NCI-H1694 (cell line): ENCODE measurements at regions not wholly inside any gene's neighbourhood (a gene's known extent, or its start where the extent isn't known, plus 50 kb on each side); places are given as distances from the start of the nearest gene placed in this dataset.

Experiments used
- DNase-seq: peaks from one replicate; lab custom pipeline; 2025; lab: John Stamatoyannopoulos, UW

DNA sequence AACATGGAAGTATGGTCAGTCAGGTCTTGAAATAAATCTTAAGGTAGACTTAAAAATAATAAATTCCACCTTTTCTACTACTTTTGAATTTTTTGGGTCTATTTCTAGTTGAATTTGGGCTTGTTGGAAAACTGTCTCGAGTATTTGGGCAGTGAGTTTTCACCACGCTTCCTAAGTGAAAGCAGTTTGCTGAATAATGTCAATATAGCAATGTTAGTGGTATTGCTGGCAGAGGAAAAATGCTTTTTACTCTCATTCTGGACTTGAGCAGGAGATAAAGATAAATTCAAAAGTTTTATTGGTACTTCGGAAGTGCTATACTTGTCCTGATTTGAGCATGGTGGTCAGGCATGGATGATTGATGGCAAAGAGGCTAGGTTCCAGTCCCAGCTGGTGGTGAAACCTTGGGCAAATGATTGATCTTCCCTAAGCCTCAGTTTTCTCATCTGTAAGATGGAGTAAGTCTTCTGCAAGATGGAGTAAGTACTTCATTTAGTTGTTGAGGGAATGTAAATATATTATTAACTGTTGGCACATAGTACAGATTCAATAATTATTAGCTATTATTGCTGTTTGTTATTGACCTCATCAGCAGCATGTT is 503.5 kb upstream of the ZEB2 start:
- no peak for DNase-seq

DNA sequence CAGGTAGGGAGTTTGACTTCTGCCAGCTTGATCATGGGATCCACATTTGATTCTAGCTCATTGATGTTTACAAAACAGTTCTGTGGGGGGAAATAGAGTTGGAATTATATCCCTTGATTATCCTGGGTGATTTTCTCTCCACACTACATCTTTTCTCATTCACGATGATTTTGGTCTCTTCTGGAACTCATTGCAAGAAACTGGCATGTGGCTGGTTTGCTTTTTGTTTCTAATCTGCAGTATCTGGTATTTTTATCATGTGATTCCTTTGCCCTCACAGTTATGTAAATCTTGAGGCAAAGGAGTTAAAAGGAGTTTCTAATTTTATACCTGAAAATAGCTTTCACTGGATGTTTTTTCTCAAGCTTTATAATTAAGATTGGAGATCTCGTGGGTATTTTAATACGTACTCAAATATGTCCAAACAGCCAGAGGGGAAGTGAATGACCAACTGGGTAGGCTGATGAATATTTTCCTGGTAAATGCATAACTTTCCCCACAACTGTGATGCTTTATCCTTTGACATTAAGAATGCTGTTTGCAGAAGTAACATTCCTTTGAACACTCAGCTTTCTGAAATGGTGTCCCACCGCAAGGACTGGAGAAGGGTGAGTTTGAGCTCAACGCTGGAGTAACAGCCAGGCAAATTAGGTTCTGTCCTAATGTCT is 502.9 kb upstream of the ZEB2 start:
- no peak for DNase-seq

DNA sequence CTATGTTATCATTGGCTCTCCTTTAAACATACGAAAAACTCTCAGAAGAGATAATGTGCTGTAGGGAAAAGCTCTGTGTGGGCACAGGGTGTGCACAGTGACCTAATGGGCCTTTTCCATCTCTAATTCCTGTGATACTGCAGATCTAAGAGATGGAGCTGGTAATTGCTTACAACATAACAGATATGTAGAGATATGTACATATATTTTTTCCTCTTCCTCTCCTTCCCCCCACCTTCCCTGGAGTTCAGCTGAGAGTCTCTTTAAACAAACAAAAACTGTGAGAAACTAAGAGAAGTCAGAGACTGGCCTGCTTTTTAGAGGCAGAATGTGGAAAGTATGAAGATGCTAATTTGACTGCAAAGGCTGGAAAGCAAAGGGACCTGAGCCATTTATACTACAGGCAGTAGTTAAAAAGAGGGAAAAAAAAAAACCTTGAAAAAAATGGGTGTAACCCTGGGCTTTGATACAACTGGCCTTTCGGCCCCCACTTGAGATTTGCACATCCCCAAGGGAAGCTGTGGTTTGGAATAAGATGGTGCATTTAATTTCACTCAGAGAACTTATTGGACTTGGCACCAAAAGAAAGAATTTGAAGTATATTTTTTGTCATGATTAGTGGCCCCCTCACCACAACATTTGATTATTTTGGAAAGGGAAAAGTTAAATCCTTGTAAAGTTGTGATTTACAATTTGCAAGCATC is 502.2 kb upstream of the ZEB2 start:
- DNase-seq, result no peak

DNA sequence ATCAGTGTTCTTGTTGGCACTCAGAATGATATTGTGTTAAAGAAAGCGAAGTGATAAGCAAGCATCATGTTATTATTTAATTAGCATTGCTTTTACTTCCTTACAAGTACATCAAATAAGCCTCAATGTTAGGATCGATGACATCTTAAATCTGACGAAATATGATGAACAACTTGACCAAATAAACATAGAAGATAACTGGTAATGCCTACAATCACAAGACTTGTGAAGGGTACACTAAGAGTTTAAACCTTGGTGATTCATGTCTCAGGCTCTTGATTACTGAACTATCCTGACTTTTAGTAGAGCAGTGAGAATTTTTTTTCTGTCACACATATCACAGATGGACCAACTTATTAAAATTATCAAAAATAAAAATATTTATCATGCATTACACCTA is 500.8 kb upstream of the ZEB2 start:
- DNase-seq, result no peak

DNA sequence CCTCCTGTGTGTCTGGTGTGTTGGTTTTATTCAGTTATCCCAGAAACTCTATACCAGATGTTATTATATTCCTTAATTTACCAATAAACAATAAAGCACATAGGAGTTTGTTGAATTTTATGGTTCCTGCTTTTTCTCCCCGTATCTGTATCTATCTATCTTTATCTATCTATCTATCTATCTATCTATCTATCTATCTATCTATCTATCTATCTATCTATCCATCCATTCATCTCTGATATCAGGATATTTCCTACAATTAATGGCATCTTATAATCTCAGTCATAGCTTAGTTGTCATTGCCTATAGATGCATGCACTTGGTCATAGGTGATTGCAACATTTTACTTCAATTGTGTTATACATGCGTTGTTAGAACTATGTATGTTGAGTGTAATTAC is 500.2 kb upstream of the ZEB2 start:
- DNase-seq, result no peak

DNA sequence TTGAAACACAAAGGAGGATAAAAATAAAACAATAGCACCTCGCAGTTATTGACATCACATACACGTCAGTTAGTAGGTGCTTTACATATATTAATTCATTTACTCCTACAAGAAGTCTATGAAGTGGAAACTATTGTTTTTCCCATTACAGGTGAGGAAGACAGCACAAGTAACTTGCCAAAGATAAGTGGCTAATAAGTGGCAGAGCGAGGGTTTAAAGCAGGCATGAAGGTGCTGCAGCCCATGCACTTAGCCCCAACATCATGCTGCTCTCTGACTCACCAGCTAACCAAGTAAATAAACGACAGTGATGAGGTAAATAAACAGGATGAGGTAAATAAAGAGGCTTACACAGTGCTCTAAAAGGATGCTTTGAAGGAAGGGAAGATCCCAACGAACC is 498.6 kb upstream of the ZEB2 start:
- DNase-seq, result no peak

DNA sequence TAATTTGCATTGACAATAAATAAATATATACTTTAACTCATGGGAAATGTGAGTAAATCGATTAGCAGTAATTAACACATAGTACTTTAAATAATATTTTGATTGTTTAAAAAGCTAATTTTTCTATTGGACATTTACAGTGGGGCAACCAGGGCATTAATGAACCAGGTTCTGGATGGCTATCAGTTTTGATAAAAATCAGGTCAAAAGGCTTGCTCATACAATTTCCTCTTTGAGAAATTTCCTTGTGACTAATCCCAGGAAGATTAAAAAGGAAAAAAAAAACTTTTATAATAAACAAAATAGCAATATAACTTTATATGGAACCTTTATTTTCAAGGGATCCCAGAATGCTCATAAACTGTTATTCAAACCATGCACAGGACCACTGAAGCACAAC is 497.2 kb upstream of the ZEB2 start:
- no peak for DNase-seq

DNA sequence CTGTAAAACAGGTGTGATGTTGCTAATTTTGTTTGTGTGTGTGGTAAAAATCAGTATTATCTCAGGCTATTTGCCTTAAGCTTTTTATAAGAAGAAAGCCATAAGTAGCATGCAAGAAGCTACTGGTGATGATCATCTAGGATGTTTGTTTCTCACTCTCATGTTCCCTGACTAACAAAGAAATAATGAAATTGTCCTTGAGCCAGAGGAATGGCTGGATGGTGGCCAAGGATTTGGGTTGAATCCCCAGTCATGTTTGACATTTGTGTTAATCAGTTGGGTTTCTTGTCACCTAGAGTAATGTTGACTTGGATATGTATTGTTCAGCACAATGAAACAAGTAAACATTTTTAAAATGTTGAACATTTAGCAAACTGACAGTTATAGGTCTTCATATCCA is 496.8 kb upstream of the ZEB2 start:
- no peak for DNase-seq

DNA sequence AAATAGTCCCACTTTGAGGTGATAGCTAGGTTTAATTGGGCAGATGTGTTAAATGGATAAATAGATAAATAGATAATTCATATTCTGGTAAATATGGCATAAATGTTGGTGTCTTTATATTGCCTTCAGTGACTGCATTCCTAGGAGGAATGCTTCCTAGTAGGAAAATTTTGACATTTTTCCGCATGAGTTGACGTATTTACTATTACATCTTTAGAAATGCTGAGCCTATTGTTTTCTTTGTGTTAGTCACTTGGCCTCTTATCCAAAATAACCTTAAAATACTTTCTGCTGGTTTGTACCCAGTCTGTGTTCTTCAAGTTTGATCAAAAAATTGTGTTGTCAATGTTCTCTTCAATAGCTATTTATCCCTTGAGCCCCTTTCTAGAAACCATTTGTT is 495.6 kb upstream of the ZEB2 start:
- DNase-seq, result no peak

DNA sequence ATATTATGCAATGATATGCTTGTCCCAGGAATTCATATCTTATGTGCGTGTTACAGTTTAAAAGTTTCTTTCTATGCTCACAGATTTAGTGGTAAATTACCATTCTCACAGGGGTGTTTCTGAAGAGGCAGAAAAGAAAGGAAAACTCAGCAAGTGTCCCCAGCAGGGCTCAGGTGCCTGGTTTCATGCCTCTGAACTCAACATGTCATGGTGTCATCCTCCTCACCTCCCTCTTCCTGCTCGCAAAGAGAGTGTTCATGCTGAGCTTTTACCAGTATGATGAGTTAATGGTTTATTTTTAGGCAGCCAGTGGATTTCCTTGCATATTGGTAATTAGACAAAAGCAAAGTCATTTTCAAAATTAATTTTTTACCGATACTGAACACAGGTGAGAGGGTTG is 492.9 kb upstream of the ZEB2 start:
- DNase-seq, result no peak

DNA sequence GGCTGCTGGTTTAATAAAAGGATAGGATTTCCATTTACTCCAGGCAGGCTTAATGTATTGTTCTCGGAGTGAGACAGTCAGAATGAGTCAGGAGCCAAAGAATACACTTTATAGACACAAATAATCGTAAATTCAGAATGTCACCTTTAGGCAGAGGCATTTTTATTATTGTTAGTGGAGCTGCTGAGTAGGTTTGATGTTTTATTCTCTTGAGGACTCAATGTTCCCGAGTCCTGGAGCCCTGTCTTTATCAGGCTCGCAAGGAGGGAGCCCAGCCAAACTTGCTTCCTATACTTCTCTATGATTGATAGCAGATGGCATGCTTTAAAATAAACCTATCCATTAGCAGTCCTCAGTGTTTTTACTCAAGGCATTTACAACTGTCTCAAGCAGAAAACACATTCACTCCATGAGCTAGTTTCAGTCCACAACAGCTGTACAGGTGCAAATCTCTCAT is 492.3 kb upstream of the ZEB2 start:
- DNase-seq, result no peak

DNA sequence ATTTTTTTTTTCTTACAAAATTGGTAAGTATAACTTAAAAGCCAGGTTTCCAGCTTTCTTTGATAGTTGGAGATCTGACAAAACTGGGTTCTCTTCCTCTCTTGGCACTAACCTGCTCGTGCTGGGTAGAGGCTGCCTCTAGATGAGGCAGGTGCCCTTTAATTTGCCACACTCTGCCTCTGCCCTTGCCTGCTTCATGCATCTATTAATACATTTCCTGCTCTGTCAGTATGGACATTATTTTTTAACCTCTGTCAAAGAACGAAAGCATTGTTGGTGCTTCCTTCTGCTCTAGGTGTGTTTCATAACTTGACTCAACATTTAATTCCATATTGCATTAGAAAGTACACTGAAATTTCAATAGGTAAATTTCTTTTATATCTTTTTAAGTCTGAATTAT is 490.7 kb upstream of the ZEB2 start:
- no peak for DNase-seq

DNA sequence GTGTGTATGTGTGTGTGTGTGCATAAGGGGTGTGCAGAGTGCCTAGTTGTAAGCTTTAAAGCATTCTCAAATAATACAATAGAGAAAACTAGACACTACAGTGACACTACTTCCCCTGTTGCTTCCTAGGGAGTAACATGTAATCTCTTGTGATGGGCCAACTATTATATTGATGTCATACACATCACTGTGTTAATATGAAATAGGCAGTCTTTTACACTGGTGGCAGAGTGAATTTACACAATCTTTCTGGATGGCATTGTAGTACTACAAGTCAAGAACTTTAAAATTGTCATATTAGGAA is 488.0 kb upstream of the ZEB2 start:
- no peak for DNase-seq

DNA sequence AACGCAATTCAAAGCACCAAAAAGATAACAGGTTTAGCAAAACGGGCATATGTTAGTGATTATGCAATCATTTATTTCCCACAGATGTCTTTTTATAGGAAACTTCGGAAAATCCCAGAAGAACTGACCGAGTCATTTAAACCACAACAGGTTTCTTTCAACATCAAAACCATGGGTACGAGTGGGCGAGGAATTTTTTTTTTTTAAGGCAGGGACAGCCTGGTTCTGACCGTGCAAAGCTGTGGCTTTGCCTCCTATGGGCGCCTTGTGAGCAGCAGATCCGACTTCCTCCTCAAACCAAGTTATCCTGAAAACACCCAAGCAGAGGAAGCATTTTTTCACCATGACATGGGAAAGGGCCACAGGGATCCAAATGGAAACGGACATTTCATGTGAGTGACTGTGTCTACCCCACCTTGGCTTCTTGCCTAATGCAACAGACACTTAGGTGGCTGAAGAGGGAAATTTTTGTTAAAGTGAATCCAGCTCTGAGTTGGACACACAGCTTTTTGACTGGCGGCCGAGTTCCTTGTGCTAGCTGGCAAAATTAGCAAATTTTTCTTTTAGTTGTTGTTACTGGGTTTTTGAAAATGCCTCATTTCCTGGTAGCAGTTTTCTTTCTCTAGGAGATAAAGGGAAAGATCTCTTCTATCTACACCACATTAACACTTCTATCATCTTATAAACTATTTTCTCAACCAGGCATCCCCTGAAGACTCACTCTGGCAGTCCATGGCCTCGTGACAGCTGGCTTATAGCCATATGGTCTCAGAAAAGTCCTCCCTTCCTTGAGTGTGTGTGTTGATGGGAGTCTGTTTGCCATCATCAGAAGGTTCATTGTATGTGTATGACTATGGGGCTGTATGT is 487.4 kb upstream of the ZEB2 start:
- DNase-seq, result no peak

DNA sequence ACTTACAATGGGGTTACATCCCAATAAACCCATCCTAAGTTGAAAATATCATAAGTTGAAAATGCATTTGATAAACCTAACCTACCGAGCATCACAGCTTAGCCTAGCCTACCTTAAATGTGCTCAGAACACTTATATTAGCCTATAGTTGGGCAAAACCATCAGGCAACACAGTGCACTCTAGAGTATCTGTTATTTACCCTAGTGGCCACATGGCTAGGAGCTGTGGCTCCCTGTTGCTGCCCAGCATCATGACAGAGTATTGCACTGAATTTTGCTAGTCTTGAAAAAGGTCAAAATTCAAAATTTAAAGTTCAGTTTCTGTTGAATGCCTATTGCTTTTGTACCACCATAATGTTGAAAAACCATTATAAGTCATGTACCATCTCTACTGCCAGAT is 482.7 kb upstream of the ZEB2 start:
- no peak for DNase-seq

DNA sequence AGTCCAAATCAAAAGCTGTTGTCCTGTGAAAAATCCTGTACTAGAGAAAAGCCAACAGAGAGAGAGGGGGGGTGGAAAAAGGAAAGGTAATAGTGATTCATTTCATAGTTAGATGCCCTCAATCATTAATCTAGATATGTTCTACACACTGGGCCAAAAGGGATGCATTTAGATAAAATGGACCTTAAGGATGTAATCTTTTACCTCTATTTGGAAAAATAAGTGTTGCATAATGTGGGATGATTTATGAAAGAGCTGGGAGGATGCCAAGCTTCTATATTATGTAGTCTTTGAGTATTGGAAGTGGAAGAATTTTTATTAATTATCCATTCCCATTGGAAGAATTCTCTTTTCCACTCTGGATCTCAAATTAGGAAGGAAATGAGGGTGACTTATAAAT is 480.5 kb upstream of the ZEB2 start:
- DNase-seq, result no peak

DNA sequence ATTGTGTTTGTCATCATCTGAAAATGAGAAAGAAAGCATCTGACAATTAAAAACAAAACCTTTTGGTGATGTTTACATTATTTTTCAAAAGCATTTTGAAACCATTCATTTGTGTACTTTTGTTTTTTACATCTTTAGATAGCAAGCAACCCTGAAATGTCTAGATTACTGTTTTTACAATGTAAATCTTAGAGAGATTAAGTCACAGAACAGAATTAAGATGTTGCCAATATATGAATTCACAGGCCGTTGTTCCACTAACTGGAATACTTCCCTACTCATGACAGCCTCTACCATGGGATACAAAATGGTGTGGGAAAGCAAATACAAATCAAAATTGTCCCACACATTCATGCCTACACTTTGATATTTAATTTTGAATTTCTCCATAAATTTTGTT is 480.0 kb upstream of the ZEB2 start:
- no peak for DNase-seq

DNA sequence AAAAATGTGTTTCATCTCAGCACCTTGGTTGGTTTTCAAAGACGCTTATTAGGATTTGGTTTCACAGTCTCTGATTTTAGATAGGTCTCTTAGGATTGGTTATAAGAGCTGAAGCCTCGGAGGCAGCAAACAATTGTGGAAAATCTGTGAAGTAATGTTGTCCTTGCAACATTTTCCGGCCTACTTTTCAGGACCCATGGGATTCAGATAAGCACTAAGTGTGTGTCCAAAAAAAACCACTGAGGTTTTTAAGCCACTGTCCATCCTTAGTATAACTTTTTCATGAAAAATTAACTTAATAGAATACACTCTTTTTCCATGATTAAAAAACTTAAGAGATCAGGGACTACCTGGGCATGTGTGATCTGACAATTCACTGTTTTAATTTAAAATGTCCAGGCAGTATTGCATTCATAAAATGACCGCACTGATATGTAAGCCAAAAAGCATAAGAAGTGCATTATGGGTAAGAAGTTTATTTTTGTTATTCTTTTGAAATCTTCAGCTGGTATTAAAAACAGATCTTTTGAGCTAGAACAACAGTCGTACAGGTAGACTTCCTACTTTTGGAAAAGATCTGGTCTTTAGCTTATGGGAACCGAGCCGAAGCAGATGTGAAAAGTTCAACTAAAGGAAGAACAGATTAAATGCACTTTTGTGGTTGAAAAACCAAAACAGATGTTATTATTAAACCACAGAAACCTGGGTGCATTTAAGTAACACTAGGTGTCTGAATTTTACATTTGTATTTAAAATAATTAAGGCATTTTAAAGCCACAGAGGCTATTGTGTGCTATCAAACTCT is 479.4 kb upstream of the ZEB2 start:
- DNase-seq, result no peak

DNA sequence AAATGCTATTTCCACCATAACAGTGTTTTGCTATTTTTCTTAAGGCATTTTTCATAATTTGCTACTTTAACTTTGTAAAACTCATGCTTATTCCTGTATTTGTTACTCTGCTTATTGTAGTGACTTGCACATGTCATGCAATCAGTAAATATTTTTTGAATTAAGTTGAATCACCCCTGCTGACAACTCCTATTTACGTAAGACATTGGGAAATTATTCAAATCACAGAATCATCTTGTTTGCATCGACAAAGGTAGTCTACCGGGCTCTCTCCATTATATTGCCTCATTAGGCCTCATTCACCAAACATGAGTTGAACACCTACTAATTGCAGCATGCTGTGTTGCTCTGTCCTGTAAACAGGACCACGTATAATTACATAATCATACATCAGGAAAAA is 478.5 kb upstream of the ZEB2 start:
- no peak for DNase-seq

DNA sequence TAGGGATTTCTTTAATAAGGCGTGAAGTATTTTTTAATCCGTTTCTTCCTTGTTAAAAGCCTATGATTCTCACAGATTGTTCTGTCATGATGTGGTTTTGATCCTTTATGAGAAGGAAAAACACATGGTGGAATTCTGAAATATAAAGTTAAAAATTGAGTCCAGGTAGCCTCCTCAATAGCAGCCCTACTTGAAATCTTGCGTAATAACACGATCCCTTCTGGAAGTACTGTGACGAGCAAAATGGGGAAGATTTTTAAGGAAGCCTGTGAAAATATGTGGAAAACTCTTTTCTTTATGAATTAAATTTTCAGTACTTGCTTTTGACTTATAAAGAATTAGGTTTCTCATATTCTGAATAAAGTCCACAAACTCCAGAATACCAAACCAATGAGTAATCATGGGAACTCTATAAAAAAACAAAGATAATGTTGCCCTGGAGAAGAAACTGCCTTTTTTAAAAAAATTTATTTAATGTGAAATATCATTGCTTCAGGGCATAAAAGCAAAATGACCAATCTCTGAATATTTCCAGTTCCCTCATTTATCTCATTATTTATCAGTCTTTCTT is 476.4 kb upstream of the ZEB2 start:
- DNase-seq, result no peak

DNA sequence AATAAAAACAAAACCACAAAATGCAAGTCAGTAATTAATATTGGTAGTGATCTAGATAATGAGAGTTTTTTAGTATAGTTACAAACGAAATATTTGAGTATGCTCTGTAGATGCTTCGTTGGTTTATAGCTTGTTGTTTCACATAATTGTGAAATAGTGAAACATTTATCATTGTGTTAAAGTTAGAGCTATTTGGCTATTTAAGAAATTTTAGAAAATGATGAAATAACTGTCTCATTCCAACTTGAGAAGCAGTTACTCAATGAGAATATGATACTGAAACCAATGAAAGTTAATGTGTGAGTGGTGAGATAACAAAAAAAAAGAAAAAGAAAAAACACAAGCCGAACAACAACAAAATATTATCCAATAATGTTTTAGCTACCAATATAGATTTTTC is 475.6 kb upstream of the ZEB2 start:
- DNase-seq, result no peak

DNA sequence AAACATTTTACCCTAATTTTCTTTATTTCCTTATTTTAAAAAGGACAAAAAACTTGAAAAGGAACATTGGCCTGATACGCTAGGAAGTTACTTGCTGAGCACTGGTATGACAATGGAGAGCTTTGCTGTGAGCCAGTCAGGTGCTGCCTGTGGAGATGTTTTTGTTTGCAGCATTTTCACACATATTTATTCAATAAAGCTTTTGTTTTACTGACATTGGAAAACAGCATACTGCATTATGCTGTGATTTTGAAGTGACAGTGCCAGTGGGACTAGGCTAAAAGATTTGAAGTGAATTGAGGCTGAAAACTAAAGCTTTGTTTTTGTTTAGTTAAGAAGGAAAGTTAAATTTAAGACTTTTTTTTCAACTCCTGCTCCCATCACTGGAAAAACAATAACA is 470.7 kb upstream of the ZEB2 start:
- DNase-seq, result no peak
